GM18868 (cell line): ENCODE measurements at regions not wholly inside any gene's neighbourhood (a gene's known extent, or its start where the extent isn't known, plus 50 kb on each side); places are given as distances from the start of the nearest gene placed in this dataset.
"Not testable (repeated sequence)": the region's sequence is repeated elsewhere in the genome, so short reads cannot be mapped to it uniquely, and the experiment has no call there.

Experiments
- ATAC-seq: cut with Tn5 transposase; IDR thresholded peaks from one replicate; pipeline ENCODE4 v1.9.1; 2021; ENCODE audit warnings: mild to moderate bottlenecking, moderate library complexity; ENCODE audit not compliant: unreplicated experiment

- no peak for ATAC-seq
These were observed 73.0 kb downstream of the DIO3 start for GRCh38 chr14:101634202-101634849.

GRCh38 chr14:101634850-101635748 lies 73.8 kb downstream of the DIO3 start:
- no peak for ATAC-seq

- ATAC-seq: no peak
These were observed 74.7 kb downstream of the DIO3 start for GRCh38 chr14:101635749-101636560.

GRCh38 chr14:101639241-101639833 lies 78.0 kb downstream of the DIO3 start:
- no peak for ATAC-seq

GRCh38 chr14:101643651-101644050 lies 82.4 kb downstream of the DIO3 start:
- ATAC-seq: no peak

DNA sequence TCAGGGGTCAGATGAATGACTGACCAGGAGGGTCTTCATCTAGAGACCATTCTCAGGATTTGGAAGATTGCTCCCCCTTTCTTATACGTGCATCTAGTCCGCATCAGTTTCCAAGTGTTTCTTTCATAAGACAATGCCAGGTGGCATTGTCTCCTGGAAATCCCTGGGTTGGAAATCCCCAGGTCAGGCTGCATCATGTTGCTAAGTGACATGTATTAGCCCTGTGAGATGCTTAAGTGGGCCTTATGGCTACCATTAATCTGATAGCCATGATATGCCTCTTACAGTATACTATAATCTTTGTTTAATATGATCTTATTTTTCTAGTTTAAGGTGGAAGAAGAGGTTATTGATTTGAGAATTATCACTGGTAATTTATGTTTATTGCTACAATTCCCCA lies 92.8 kb downstream of the DIO3 start:
- no peak for ATAC-seq

DNA sequence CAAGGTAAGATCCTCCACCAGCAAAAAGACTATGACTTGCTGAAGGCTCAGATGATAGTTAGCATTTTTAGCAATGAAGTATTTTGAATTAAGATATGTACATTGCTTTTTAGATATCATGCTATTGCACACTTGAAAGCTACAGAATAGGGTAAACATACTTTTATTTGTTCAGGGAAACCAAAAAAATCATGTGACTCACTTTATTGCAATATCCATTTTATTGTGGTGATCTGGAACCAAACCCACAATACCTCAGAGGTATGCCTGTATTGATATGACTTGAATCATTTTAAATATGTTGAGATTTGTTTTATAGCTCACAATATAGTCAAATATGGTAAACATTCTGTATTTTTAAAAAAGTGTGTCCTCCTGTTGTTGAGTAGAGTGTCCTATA lies 96.1 kb downstream of the DIO3 start:
- ATAC-seq: no peak

- no peak for ATAC-seq
These were observed 95.9 kb upstream of the PPP2R5C start for GRCh38 chr14:101665478-101666078.

DNA sequence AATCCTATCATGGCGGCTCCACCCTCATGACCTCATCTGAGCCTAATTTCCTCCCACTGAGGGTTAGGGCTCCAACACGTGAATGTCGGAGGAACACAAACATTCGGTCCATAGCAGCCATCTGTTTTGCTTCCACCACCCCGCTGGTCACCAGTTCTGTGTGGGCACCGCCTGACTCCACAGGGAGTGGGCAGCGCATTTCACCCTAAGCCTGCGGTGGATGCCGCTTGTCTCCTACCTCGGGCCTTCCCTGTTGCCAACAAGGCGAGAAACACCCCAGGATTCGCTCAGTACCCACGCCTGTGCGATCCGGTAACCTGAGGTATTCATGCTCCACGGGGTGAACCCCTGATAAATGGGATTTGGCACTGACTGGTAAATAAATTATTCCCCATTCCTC lies 95.2 kb upstream of the PPP2R5C start:
- ATAC-seq: no peak

DNA sequence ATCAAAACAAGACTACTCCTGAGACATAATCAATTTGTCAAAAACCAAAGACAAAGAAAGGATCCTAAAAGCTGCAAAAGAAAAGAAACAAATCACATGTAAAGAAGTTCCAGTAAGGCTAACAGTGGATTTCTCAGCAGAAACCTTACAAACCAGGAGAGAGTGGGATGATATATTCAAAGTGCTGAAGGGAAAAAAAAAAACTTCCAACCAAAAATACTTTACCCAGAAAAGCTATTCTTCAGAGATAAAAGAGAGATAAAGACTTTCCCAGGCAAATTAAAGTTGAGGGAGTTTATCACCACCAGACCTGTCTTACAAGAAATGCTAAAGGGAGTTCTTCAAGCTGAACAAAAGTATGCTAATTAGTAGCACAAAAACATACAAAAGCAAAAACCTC lies 91.9 kb upstream of the PPP2R5C start:
- ATAC-seq: no peak

GRCh38 chr14:101673873-101674272 lies 87.6 kb upstream of the PPP2R5C start:
- no peak for ATAC-seq

- not testable (repeated sequence) for ATAC-seq
These were observed 85.7 kb upstream of the PPP2R5C start for GRCh38 chr14:101675835-101676234.

GRCh38 chr14:101677912-101678327 lies 83.6 kb upstream of the PPP2R5C start:
- ATAC-seq: not testable (repeated sequence)

GRCh38 chr14:101681795-101682194 lies 79.7 kb upstream of the PPP2R5C start:
- no peak for ATAC-seq

GRCh38 chr14:101683365-101683764 lies 78.1 kb upstream of the PPP2R5C start:
- ATAC-seq: no peak

- ATAC-seq: no peak
These were observed 73.6 kb upstream of the PPP2R5C start for GRCh38 chr14:101687756-101688546.

DNA sequence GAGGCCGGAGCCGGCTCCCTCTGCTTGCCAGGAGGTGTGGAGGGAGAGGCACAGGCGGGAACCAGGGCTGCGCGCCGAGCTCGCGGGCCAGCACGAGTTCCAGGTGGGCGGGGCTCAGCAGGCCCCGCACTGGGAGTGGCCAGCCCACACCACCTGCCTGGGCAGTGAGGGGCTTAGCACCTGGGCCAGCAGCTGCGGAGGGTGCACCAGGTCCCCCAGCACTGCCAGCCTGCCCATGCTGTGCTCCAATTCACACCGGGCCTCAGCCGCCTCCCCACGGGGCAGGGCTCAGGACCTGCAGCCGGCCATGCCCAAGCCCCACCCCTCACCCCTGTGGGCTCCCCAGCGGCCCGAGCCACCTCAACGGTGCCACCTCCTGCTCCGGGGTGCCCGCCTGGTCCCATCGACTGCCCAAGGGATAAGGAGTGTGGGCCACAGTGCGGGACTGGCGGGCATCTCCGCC lies 72.4 kb upstream of the PPP2R5C start:
- ATAC-seq: no peak

DNA sequence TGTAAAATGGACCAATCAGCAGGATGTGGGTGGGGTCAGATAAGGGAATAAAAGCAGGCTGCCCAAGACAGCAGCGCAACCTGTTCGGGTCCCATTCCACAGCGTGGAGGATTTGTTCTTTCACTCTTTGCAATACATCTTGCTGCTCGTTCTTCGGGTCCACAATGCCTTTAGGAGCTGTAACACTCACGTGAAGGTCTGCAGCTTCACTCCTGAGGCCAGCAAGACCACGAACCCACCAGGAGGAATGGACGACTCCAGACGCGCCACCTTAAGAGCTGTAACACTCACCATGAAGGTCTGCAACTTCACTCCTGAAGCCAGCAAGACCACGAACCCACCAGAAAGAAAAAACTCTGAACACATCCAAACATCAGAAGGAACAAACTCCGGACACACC lies 71.5 kb upstream of the PPP2R5C start:
- ATAC-seq: not testable (repeated sequence)

DNA sequence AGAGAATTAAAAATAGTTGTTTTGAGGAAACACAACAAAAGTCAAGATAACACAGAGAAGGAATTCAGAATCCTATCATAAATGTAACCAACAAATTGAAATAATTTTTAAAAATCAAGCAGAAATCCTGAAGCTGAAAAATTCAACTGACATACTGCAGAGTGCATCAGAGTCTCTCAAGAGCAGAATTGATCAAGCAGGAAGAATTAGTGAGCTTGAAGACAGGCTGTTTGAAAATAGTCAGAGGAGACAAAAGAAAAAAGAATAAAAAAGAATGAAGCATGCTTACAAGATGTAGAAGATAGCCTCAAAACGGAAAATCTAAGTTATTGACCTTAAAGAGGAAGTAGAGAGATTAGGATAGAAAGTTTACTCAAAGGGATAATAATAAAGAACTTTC lies 65.8 kb upstream of the PPP2R5C start:
- ATAC-seq: no peak

- ATAC-seq: no peak
These were observed 57.4 kb upstream of the PPP2R5C start for GRCh38 chr14:101704140-101704539.
